IMR-90 (cell line): ENCODE measurements at regions not wholly inside any gene's neighbourhood (a gene's known extent, or its start where the extent isn't known, plus 50 kb on each side); places are given as distances from the start of the nearest gene placed in this dataset.
A peak's percentile ranks its signal among the peaks of the same experiment; 100 is the strongest.

Experiments used
- ATAC-seq: fragments of 200-7000 bp; cut with Tn5 transposase; 2 replicates; pipeline ENCODE4 v1.9.1; 2020; ENCODE audit warnings: low read depth, mild to moderate bottlenecking, moderate library complexity
- BruUV-seq: library from RNA; stranded (reverse); fragments of 400-500 nt; replicated peaks from 2 replicates; lab custom pipeline; 2021; lab: Mats Ljungman, UMichigan
- CTCF ChIA-PET: fragments of 300-600 bp; formaldehyde crosslinking; extraction: SDS; loops from one replicate; lab custom pipeline; 2021; ENCODE audit warnings: antibody characterized with exemption; lab: Yijun Ruan, JAX
- POLR2A ChIA-PET: fragments of 300-600 bp; sonication (Branson Sonifier 250); formaldehyde crosslinking; loops from one replicate; lab custom pipeline; 2022; ENCODE audit warnings: antibody characterized with exemption; ENCODE audit not compliant: unreplicated experiment; lab: Charles Lee
- DNase-seq: peaks from one replicate; pipeline ENCODE4 v3.0.0; 2013
- H2AFZ ChIP-seq: replicated peaks from 2 replicates; pipeline ENCODE3; 2013; ENCODE audit warnings: low read length, mild to moderate bottlenecking; ENCODE audit not compliant: poor library complexity
- H2AK5ac ChIP-seq: 2 replicates; pipeline ENCODE4 v1.6.1; 2013; ENCODE audit warnings: low read depth, low read length, inconsistent platforms
- H2AK9ac ChIP-seq: replicated peaks from 2 replicates; pipeline ENCODE3; 2013; ENCODE audit warnings: mild to moderate bottlenecking, low read depth, low read length, moderate library complexity; ENCODE audit not compliant: poor library complexity
- H2BK120ac ChIP-seq: 2 replicates; pipeline ENCODE4 v1.6.1; 2013; ENCODE audit warnings: low read depth, low read length, inconsistent platforms
- H2BK15ac ChIP-seq: 3 replicates; pipeline ENCODE4 v1.6.1; 2013; ENCODE audit warnings: low read depth, low read length, inconsistent platforms
- H2BK20ac ChIP-seq: 2 replicates; pipeline ENCODE4 v1.6.1; 2013; ENCODE audit warnings: low read depth, mild to moderate bottlenecking, inconsistent platforms, low read length, moderate library complexity
- H2BK5ac ChIP-seq: 2 replicates; pipeline ENCODE4 v1.6.1; 2013; ENCODE audit warnings: mild to moderate bottlenecking, low read depth, low read length, inconsistent platforms; ENCODE audit not compliant: poor library complexity, severe bottlenecking
- H3K14ac ChIP-seq: replicated peaks from 2 replicates; pipeline ENCODE4 v1.6.1; 2013; ENCODE audit warnings: low read depth, low read length, inconsistent platforms
- H3K18ac ChIP-seq: 2 replicates; pipeline ENCODE4 v1.6.1; 2013; ENCODE audit warnings: low read depth, low read length, control low read depth
- H3K23ac ChIP-seq: 2 replicates; pipeline ENCODE4 v1.6.1; 2013; ENCODE audit warnings: low read depth, low read length, inconsistent platforms
- H3K27ac ChIP-seq: 2 replicates; pipeline ENCODE4 v1.5.1; 2013; ENCODE audit warnings: mild to moderate bottlenecking, control low read depth, low read length; ENCODE audit not compliant: insufficient read depth
- H3K27me3 ChIP-seq: 2 replicates; pipeline ENCODE4 v1.6.1; 2013; ENCODE audit warnings: low read length; ENCODE audit not compliant: control insufficient read depth, insufficient read depth
- H3K36me3 ChIP-seq: 2 replicates; pipeline ENCODE4 v1.6.1; 2013; ENCODE audit warnings: low read length, mixed read lengths; ENCODE audit not compliant: control insufficient read depth, insufficient read depth
- H3K4ac ChIP-seq: 2 replicates; pipeline ENCODE4 v1.6.1; 2013; ENCODE audit warnings: low read depth, low read length, inconsistent platforms
- H3K4me1 ChIP-seq: 2 replicates; pipeline ENCODE4 v1.6.1; 2013; ENCODE audit warnings: low read length, mixed read lengths; ENCODE audit not compliant: control insufficient read depth, insufficient read depth
- H3K4me2 ChIP-seq: 2 replicates; pipeline ENCODE4 v1.6.1; 2013; ENCODE audit warnings: low read depth, mild to moderate bottlenecking, control low read depth, low read length, moderate library complexity
- H3K4me3 ChIP-seq: 2 replicates; pipeline ENCODE4 v1.5.1; 2013; ENCODE audit warnings: low read depth, mild to moderate bottlenecking, control low read depth, low read length, moderate library complexity; ENCODE audit not compliant: insufficient read depth
- H3K56ac ChIP-seq: 2 replicates; pipeline ENCODE4 v1.6.1; 2013; ENCODE audit warnings: low read length, inconsistent platforms; ENCODE audit not compliant: insufficient read depth; ENCODE audit errors: extremely low read depth
- H3K79me1 ChIP-seq, 2 experiments: 2 replicates each; pipeline ENCODE4 v1.6.1; 2013; ENCODE audit warnings: low read length in 2 of 2, inconsistent platforms in 1 of 2, low read depth in 1 of 2
- H3K9ac ChIP-seq: 2 replicates; pipeline ENCODE4 v1.6.1; 2013; ENCODE audit warnings: low read depth, low read length, control low read depth
- H3K9me1 ChIP-seq: 2 replicates; pipeline ENCODE4 v1.6.1; 2013; ENCODE audit warnings: low read length, inconsistent platforms; ENCODE audit not compliant: insufficient read depth
- H3K9me3 ChIP-seq: 2 replicates; pipeline ENCODE4 v1.6.1; 2013; ENCODE audit warnings: low read length; ENCODE audit not compliant: control insufficient read depth, insufficient read depth
- H4K20me1 ChIP-seq: 2 replicates; pipeline ENCODE4 v1.6.1; 2013; ENCODE audit warnings: low read length, inconsistent platforms; ENCODE audit not compliant: insufficient read depth
- H4K5ac ChIP-seq: 2 replicates; pipeline ENCODE4 v1.6.1; 2013; ENCODE audit warnings: mild to moderate bottlenecking, low read depth, low read length, control low read depth
- H4K8ac ChIP-seq, 2 experiments: 2 replicates each; pipeline ENCODE4 v1.6.1; 2013; ENCODE audit warnings: low read depth in 2 of 2, low read length in 2 of 2, control low read depth in 1 of 2, inconsistent platforms in 1 of 2
- H4K91ac ChIP-seq: 2 replicates; pipeline ENCODE4 v1.6.1; 2013; ENCODE audit warnings: low read depth, low read length, inconsistent platforms; ENCODE audit not compliant: insufficient read depth
- CHD1 ChIP-seq: IDR thresholded peaks from 2 replicates; pipeline ENCODE4 v1.6.1; 2012; ENCODE audit warnings: low read depth, low read length, improper control_type of control experiment
- ELK1 ChIP-seq: fragments of 150-350 bp; IDR thresholded peaks from 2 replicates; pipeline ENCODE4 v1.6.1; 2016; ENCODE audit warnings: low read depth, mild to moderate bottlenecking, low read length, moderate library complexity, borderline replicate concordance
- FOS ChIP-seq: fragments of 150-350 bp; IDR thresholded peaks from 2 replicates; pipeline ENCODE4 v1.6.1; 2016; ENCODE audit warnings: low read depth, low read length
- MAFK ChIP-seq: IDR thresholded peaks from 2 replicates; pipeline ENCODE4 v1.6.1; 2012; ENCODE audit warnings: low read depth, low read length, improper control_type of control experiment
- MXI1 ChIP-seq: IDR thresholded peaks from 2 replicates; pipeline ENCODE4 v1.6.1; 2012; ENCODE audit warnings: low read depth, mild to moderate bottlenecking, low read length, moderate library complexity, borderline replicate concordance
- WGBS, 2 experiments: methylation state at CpG; one replicate each; pipeline versions ENCODE4 v1.1.5 to v1.1.7; 2013; ENCODE audit warnings: missing lambda C conversion rate in 2 of 2; ENCODE audit not compliant: insufficient read length in 1 of 2; ENCODE audit errors: extremely low coverage in 2 of 2; 5-methylcytosine and 5-hydroxymethylcytosine counted together
- dilution Hi-C: fragments of 300-500 bp; cut with HindIII; formaldehyde crosslinking; loops from one replicate; pipeline ENCODE4 v1.14.3; 2018; ENCODE audit warnings: low sequenced_read_pairs; ENCODE audit not compliant: unreplicated experiment
- in situ Hi-C: fragments of 300-500 bp; cut with MboI; formaldehyde crosslinking; loops from 3 replicates; pipeline ENCODE4 v1.14.3; 2019; ENCODE audit warnings: low sequenced_read_pairs, inconsistent platforms, mixed read lengths
- intact Hi-C: fragments of 100-400 bp; cut with micrococcal nuclease; formaldehyde crosslinking; loops from 2 replicates; pipeline ENCODE4 v1.10.0; 2022

- Histone ChIP-seq H3K23ac (no peak overlapping the region), H3K18ac (no peak overlapping the region), H3K9me3 (peaks cover 3% of the 10 kb centered on the region; the same call in 1 of the 2 replicates), H3K36me3 (no peaks in the 10 kb centered on the region), H3K9ac (no peak overlapping the region), H3K4me3 (no peak overlapping the region), H2AK9ac (no peak overlapping the region), H2AFZ (no peak overlapping the region), H2BK20ac (no peak overlapping the region), H4K20me1 (no peaks in the 10 kb centered on the region), H4K5ac (no peak overlapping the region), H3K27ac (no peak overlapping the region), H3K14ac (no peak overlapping the region), H2AK5ac (no peak overlapping the region), H2BK120ac (no peak overlapping the region), H4K8ac (no peak overlapping the region), H2BK15ac (no peak overlapping the region), H3K79me1 (no peaks in the 10 kb centered on the region), H3K4ac (no peak overlapping the region), H3K9me1 (no peaks in the 10 kb centered on the region), H4K91ac (no peak overlapping the region), H2BK5ac (no peak overlapping the region), H3K56ac (no peak overlapping the region), H3K4me1 (no peaks in the 10 kb centered on the region), H3K27me3 (no peaks in the 10 kb centered on the region), H3K4me2 (no peak overlapping the region)
- ATAC-seq (no peak), DNase-seq (no peak)
- TF ChIP-seq MAFK, result peak; percentile 70
- no peak for TF ChIP-seq ELK1
- no peak for TF ChIP-seq MXI1
- no peak for TF ChIP-seq FOS
- no peak for TF ChIP-seq CHD1
- intact Hi-C loops, result no loop called here
- ChIA-PET POLR2A (no interaction called here), CTCF (no interaction called here)
- in situ Hi-C loops, result no loop called here
- no TSS peak for BruUV-seq
- dilution Hi-C loops, result no loop called here
- no CpG with 5 or more reads among the region's 2 CpGs for WGBS, 2 experiments
Observed at GRCh38 chr4:126109836-126110235, 795.1 kb downstream of the FAT4 start.
